ENCODE measurements at regions not wholly inside any gene's neighbourhood (a gene's known extent, or its start where the extent isn't known, plus 50 kb on each side); places are given as distances from the start of the nearest gene placed in this dataset.

GRCh38 chr13:100835695-100836094 lies 161.1 kb upstream of the TMTC4 start:
- ATAC-seq: no peak

GRCh38 chr13:100833427-100833826 lies 158.8 kb upstream of the TMTC4 start:
- no peak for ATAC-seq
- Histone ChIP-seq H2AFZ (ENCODE audit: low read depth, low read length, poor library complexity, severe bottlenecking) (no peak overlapping the region), H3K27ac (ENCODE audit: low read depth, low read length) (no peak overlapping the region)

More at GRCh38 chr13:100835695-100836094, 161.1 kb upstream of the TMTC4 start:
- Histone ChIP-seq H3K27me3 (ENCODE audit: insufficient read depth, low read length) (no peaks in the 10 kb centered on the region), H3K27ac (ENCODE audit: low read depth, low read length) (no peak overlapping the region), H3K4me1 (ENCODE audit: control insufficient read depth in 1 of 2, insufficient read depth in 2 of 2, low read length in 2 of 2) (no peaks in the 10 kb centered on the region), H3K9me3 (ENCODE audit: control insufficient read depth in 1 of 2, insufficient read depth in 1 of 2, low read depth in 1 of 2, low read length in 2 of 2) (no peaks in the 10 kb centered on the region), H3K79me2 (ENCODE audit: insufficient read depth, low read length) (no peaks in the 10 kb centered on the region), H2AFZ (ENCODE audit: low read depth, low read length, poor library complexity, severe bottlenecking) (no peak overlapping the region), H3K4me2 (ENCODE audit: low read length) (no peak overlapping the region), H3K9ac (ENCODE audit: low read length) (no peak overlapping the region), H3K36me3 (ENCODE audit: control insufficient read depth in 1 of 2, insufficient read depth in 2 of 2, low read length in 2 of 2) (no peaks in the 10 kb centered on the region), H3K4me3 (replicated peaks in 1 of 2; ENCODE audit: low read depth in 1 of 2, low read length in 2 of 2) (no peak overlapping the region), H4K20me1 (ENCODE audit: insufficient read depth) (no peaks in the 10 kb centered on the region), H3K9me2 (ENCODE audit: insufficient read depth) (no peaks in the 10 kb centered on the region)
- intact Hi-C loops (cut with micrococcal nuclease): no loop called here
- no TSS peak for BruUV-seq (replicated peaks)
- POLR2A ChIA-PET: no interaction called here
- RAD21 ChIA-PET (ENCODE audit: low non-redundant PET in 1 of 2, low total read pairs in 2 of 2, uncharacterized antibody in 2 of 2, unreplicated experiment in 2 of 2): no interaction called here
- no peak for DNase-seq (ENCODE audit: low read depth, low spot score)
- CTCF ChIA-PET: no interaction called here
- no peak for TF ChIP-seq RAD21 (IDR thresholded peaks at IDR 0.05; ENCODE audit: low read depth)
- TF ChIP-seq YY1 (IDR thresholded peaks at IDR 0.05; ENCODE audit: extremely low read depth, insufficient replicate concordance, low read depth, low read length): no peak

GRCh38 chr13:100828226-100828625 lies 153.6 kb upstream of the TMTC4 start:
- Histone ChIP-seq H3K27ac (ENCODE audit: low read depth, low read length) (no peak overlapping the region), H3K4me2 (ENCODE audit: low read length) (no peak overlapping the region), H3K9me2 (ENCODE audit: insufficient read depth) (no peaks in the 10 kb centered on the region), H3K27me3 (ENCODE audit: insufficient read depth, low read length) (peaks cover 59% of the 10 kb centered on the region), H3K4me3 (replicated peaks in 1 of 2; ENCODE audit: low read depth in 1 of 2, low read length in 2 of 2) (no peak overlapping the region), H3K9ac (ENCODE audit: low read length) (no peak overlapping the region), H3K79me2 (ENCODE audit: insufficient read depth, low read length) (no peaks in the 10 kb centered on the region), H2AFZ (ENCODE audit: low read depth, low read length, poor library complexity, severe bottlenecking) (no peak overlapping the region), H3K9me3 (ENCODE audit: control insufficient read depth in 1 of 2, insufficient read depth in 1 of 2, low read depth in 1 of 2, low read length in 2 of 2) (no peaks in the 10 kb centered on the region), H3K36me3 (ENCODE audit: control insufficient read depth in 1 of 2, insufficient read depth in 2 of 2, low read length in 2 of 2) (no peaks in the 10 kb centered on the region), H3K4me1 (ENCODE audit: control insufficient read depth in 1 of 2, insufficient read depth in 2 of 2, low read length in 2 of 2) (no peaks in the 10 kb centered on the region), H4K20me1 (ENCODE audit: insufficient read depth) (no peaks in the 10 kb centered on the region)
- ATAC-seq (peak; percentile 58; the same call in 1 of the 2 replicates), DNase-seq (ENCODE audit: low read depth, low spot score) (no peak)
- intact Hi-C loops (cut with micrococcal nuclease): loop anchor here (5.0 kb wide), 1 partner anchor 106 kb away; no protein-coding TSS in a partner anchor
- ChIA-PET POLR2A (no interaction called here), CTCF (no interaction called here), RAD21 (ENCODE audit: low non-redundant PET in 1 of 2, low total read pairs in 2 of 2, uncharacterized antibody in 2 of 2, unreplicated experiment in 2 of 2) (no interaction called here)
- TF ChIP-seq CTCF (IDR thresholded peaks at IDR 0.05 in 2 of 3, conservative IDR thresholded peaks at IDR 0.05 in 1 of 3; ENCODE audit: borderline replicate concordance in 1 of 3, insufficient read depth in 1 of 3, low read depth in 2 of 3, low read length in 2 of 3) (peak in 2 of 3 experiments; percentile 17 to 20; a peak in 1 of 6 replicates), FOSL1 (IDR thresholded peaks at IDR 0.05; ENCODE audit: low read depth) (no peak), SP1 (IDR thresholded peaks at IDR 0.05; ENCODE audit: low read depth) (no peak), RAD21 (IDR thresholded peaks at IDR 0.05; ENCODE audit: low read depth) (peak; percentile 29)
- BruUV-seq (replicated peaks): no TSS peak

More at GRCh38 chr13:100833427-100833826, 158.8 kb upstream of the TMTC4 start:
- Histone ChIP-seq H3K9ac (ENCODE audit: low read length) (no peak overlapping the region), H3K9me3 (ENCODE audit: control insufficient read depth in 1 of 2, insufficient read depth in 1 of 2, low read depth in 1 of 2, low read length in 2 of 2) (no peaks in the 10 kb centered on the region), H3K36me3 (ENCODE audit: control insufficient read depth in 1 of 2, insufficient read depth in 2 of 2, low read length in 2 of 2) (no peaks in the 10 kb centered on the region), H3K9me2 (ENCODE audit: insufficient read depth) (no peaks in the 10 kb centered on the region), H3K4me2 (ENCODE audit: low read length) (no peak overlapping the region), H3K4me3 (replicated peaks in 1 of 2; ENCODE audit: low read depth in 1 of 2, low read length in 2 of 2) (no peak overlapping the region), H3K27me3 (ENCODE audit: insufficient read depth, low read length) (peaks cover 10% of the 10 kb centered on the region; the same call in 1 of the 2 replicates), H3K4me1 (ENCODE audit: control insufficient read depth in 1 of 2, insufficient read depth in 2 of 2, low read length in 2 of 2) (no peaks in the 10 kb centered on the region), H4K20me1 (ENCODE audit: insufficient read depth) (no peaks in the 10 kb centered on the region), H3K79me2 (ENCODE audit: insufficient read depth, low read length) (no peaks in the 10 kb centered on the region)
- BruUV-seq (replicated peaks): no TSS peak
- intact Hi-C loops (cut with micrococcal nuclease): no loop called here
- ChIA-PET RAD21 (ENCODE audit: low non-redundant PET in 1 of 2, low total read pairs in 2 of 2, uncharacterized antibody in 2 of 2, unreplicated experiment in 2 of 2) (no interaction called here), CTCF (no interaction called here), POLR2A (no interaction called here)
- no peak for TF ChIP-seq YY1 (IDR thresholded peaks at IDR 0.05; ENCODE audit: extremely low read depth, insufficient replicate concordance, low read depth, low read length)
- no peak for DNase-seq (ENCODE audit: low read depth, low spot score)

Measured in HCT116 (cell line).